ENCODE measurements at regions not wholly inside any gene's neighbourhood (a gene's known extent, or its start where the extent isn't known, plus 50 kb on each side); places are given as distances from the start of the nearest gene placed in this dataset.

DNA sequence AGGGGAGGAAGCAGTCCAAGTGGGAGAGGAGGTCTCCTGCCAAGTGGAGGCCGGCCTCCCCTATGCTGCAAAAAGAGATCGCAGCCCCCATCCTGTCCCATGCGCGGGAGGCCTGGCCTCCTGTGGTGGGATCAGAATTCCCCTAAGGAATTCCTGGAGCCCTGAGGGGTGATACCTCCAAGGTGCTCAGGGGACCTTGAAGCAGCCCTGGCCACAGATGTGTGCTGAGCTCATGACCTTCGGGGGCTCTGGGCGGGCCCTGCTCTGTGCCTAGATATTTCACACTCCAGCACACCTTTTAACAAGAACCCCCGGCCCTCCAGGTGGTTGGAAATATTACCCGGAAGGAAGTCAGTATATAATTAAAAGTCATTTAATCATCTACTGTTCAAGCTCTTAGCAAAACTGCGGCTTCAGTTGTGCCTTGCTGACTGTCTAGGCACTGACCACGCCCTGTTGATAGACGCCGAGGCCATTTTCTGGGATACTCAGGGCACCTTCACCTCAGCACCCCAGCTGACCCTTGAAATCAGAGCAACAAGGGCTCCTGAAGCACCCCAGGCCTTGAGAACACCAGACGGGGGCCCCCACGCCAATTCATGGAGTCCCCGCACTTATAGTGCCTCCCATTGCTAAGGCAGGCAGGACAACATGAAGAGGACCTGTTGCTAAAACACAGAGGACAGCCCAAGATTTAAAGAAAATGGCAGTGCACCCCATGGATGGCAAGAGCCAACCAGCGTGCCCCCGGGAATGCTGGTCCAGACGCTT, 119.1 kb downstream of the NDUFA10 start:
- DNase-seq (ENCODE audit: low read depth) = no peak
- no peak overlapping the region for H3K4me3 ChIP-seq (ENCODE audit: low read length)
- TF ChIP-seq, protein P1, sequence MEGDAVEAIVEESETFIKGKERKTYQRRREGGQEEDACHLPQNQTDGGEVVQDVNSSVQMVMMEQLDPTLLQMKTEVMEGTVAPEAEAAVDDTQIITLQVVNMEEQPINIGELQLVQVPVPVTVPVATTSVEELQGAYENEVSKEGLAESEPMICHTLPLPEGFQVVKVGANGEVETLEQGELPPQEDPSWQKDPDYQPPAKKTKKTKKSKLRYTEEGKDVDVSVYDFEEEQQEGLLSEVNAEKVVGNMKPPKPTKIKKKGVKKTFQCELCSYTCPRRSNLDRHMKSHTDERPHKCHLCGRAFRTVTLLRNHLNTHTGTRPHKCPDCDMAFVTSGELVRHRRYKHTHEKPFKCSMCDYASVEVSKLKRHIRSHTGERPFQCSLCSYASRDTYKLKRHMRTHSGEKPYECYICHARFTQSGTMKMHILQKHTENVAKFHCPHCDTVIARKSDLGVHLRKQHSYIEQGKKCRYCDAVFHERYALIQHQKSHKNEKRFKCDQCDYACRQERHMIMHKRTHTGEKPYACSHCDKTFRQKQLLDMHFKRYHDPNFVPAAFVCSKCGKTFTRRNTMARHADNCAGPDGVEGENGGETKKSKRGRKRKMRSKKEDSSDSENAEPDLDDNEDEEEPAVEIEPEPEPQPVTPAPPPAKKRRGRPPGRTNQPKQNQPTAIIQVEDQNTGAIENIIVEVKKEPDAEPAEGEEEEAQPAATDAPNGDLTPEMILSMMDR (conservative IDR thresholded peaks at IDR 0.05; ENCODE audit: low read length) = no peak

DNA sequence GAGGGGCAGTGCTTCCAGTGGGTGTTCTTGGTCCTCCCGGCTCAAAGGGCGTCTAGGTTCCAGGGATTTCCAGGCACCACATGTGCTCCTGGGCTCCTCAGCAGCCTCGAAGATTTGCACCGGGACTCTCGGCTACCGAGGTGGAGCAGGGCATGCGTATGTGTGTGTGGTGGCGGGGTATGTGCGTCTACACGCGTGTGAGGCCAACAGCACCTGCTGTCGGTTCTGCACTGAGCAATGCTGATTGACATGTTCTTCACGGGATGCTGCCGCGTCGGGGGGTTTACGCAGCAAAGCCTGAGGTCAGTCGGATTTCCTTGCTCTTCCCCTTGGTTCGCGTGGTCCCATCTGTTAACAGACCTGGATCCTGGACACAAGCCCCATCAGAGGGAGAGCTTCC, 119.8 kb downstream of the NDUFA10 start:
- no peak for DNase-seq (ENCODE audit: low read depth)
- TF ChIP-seq, protein P1 (conservative IDR thresholded peaks at IDR 0.05; ENCODE audit: low read length) = no peak
- H3K4me3 ChIP-seq (ENCODE audit: low read length) = no peak overlapping the region

DNA sequence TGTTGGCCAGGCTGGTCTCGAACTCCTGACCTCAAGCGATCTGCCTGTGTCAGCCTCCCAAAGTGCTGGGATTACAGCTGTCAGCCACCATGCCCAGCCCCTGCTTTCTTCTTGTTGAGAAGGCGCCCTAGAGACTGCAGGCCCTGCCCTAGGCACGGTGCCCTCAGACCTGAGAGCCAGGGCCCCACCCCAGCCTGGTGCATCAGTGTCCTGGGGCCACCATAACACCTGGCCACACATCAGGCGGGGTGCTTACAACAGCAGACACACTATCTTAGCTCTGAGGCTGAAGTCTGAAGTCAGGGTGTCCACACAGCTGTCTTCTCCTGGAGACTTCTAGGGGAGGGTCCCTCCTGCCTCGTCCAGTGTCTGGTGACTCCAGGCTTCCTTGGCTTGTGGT, 120.6 kb downstream of the NDUFA10 start:
- H3K4me3 ChIP-seq (ENCODE audit: low read length) = no peak overlapping the region
- DNase-seq (ENCODE audit: low read depth) = no peak
- TF ChIP-seq, protein P1 (conservative IDR thresholded peaks at IDR 0.05; ENCODE audit: low read length) = no peak

DNA sequence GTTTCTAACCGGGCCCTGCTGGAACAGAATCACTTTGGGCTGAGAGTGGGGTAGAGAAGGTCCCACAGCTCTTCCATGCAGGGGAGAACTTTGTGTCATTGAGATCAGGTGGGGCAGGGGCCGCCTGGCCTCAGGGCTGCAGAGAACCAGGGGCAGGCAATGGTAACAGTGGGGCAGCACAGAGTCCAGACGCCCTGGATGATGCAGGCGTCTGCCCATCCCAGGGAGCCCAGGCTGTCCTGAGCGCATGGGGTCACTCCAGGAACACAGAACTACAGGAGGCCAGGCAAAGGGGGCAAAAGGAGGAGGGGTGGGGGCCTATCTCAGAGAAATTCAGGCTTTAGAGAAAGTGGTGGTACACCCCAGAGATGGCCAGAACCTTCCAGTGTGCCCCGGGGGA, 121.3 kb downstream of the NDUFA10 start:
- H3K4me3 ChIP-seq (ENCODE audit: low read length) = no peak overlapping the region
- TF ChIP-seq, protein P1 (conservative IDR thresholded peaks at IDR 0.05; ENCODE audit: low read length) = no peak
- DNase-seq (ENCODE audit: low read depth) = no peak

- TF ChIP-seq, protein P1 (conservative IDR thresholded peaks at IDR 0.05; ENCODE audit: low read length) = no peak
- H3K4me3 ChIP-seq (ENCODE audit: low read length) = no peak overlapping the region
- no peak for DNase-seq (ENCODE audit: low read depth)
Measured at GRCh38 chr2:239903210-239903609, 121.9 kb downstream of the NDUFA10 start.

- DNase-seq (ENCODE audit: low read depth) = no peak
- TF ChIP-seq, protein P1 (conservative IDR thresholded peaks at IDR 0.05; ENCODE audit: low read length) = no peak
- no peak overlapping the region for H3K4me3 ChIP-seq (ENCODE audit: low read length)
Measured at GRCh38 chr2:239902749-239903201, 122.4 kb downstream of the NDUFA10 start.

- TF ChIP-seq, protein P1 (conservative IDR thresholded peaks at IDR 0.05; ENCODE audit: low read length) = no peak
- no peak overlapping the region for H3K4me3 ChIP-seq (ENCODE audit: low read length)
- no peak for DNase-seq (ENCODE audit: low read depth)
Measured at GRCh38 chr2:239898292-239898925, 126.7 kb downstream of the NDUFA10 start.
